ENCODE measurements at regions not wholly inside any gene's neighbourhood (a gene's known extent, or its start where the extent isn't known, plus 50 kb on each side); places are given as distances from the start of the nearest gene placed in this dataset.

- no peak for DNase-seq (ENCODE audit: low read depth)
Measured at GRCh38 chr13:105297839-105298238, 1237.6 kb downstream of the EFNB2 start.

- no peak for DNase-seq (ENCODE audit: low read depth)
Measured at GRCh38 chr13:105291987-105292386, 1243.5 kb downstream of the EFNB2 start.

- DNase-seq (ENCODE audit: low read depth): no peak
Measured at GRCh38 chr13:105290596-105290995, 1244.9 kb downstream of the EFNB2 start.

GRCh38 chr13:105285526-105285925 lies 1249.9 kb downstream of the EFNB2 start:
- DNase-seq (ENCODE audit: low read depth): no peak

GRCh38 chr13:105282406-105283285 lies 1252.8 kb downstream of the EFNB2 start:
- DNase-seq (ENCODE audit: low read depth): no peak

DNA sequence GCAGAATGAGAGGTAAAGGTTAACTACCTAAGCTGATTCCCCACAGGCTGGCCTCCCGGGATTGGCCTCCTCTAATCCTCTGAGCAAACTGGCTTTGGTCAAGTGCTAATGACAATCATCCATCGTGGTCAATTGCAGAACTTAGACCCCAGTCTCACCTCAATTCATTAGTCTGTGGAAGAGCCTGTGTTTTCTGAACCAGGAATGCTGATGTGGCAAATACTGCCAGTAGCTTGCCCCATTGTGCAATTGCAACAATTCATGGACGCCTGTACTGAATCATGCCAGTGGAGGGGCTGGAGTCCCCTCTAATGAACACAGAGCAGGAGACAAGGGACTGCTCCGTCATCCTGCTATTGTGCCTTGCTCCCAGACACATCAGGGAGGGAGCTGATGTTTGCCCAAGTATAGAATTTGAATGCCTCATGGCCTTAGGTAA lies 1256.5 kb downstream of the EFNB2 start:
- DNase-seq (ENCODE audit: low read depth): no peak

GRCh38 chr13:105276571-105276970 lies 1258.9 kb downstream of the EFNB2 start:
- DNase-seq (ENCODE audit: low read depth): no peak

- no peak for DNase-seq (ENCODE audit: low read depth)
Measured at GRCh38 chr13:105273665-105274222, 1261.7 kb downstream of the EFNB2 start.

GRCh38 chr13:105272660-105273631 lies 1262.5 kb downstream of the EFNB2 start:
- no peak for DNase-seq (ENCODE audit: low read depth)

DNA sequence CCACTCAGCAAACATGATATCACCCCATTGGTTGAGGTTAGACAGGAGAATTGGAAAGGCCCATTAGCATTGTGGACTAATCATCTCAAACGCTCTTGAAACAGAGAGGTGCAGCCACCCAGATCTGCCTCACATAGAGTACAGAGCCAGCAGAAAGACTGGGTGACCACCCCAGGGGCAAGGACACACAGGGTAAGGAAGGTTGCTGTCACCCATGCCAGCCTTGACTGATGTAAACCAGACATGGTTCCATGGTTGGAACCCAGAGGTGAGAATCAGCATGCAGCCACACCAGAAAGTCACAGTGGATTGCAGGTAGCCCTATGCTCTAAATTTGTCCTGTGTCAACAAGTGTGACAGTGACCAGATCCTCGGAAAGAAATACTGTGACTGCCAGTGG lies 1268.8 kb downstream of the EFNB2 start:
- no peak for DNase-seq (ENCODE audit: low read depth)

- no peak for DNase-seq (ENCODE audit: low read depth)
Measured at GRCh38 chr13:105262579-105262978, 1272.9 kb downstream of the EFNB2 start.

GRCh38 chr13:105259426-105259825 lies 1276.0 kb downstream of the EFNB2 start:
- no peak for DNase-seq (ENCODE audit: low read depth)

- no peak for DNase-seq (ENCODE audit: low read depth)
Measured at GRCh38 chr13:105255472-105255871, 1280.0 kb downstream of the EFNB2 start.

DNA sequence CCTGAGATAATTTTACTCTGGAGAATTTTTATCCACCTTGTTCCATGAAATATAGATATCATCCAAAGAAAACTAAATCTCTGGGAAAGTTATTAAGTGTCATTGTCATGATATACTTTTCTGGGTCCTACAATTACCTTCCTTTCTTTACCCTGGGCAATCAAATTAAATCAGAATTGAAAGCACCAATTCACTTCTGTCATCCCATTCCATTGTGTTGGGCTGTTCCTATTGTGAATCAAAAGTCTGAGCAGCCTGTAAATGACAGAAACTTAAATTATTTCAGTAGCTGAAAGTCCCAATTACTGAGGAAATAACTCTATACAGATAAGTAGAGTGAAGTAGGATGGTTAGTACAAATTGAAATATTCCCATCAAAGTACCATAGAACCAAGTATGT lies 1284.2 kb downstream of the EFNB2 start:
- DNase-seq (ENCODE audit: low read depth): no peak

DNA sequence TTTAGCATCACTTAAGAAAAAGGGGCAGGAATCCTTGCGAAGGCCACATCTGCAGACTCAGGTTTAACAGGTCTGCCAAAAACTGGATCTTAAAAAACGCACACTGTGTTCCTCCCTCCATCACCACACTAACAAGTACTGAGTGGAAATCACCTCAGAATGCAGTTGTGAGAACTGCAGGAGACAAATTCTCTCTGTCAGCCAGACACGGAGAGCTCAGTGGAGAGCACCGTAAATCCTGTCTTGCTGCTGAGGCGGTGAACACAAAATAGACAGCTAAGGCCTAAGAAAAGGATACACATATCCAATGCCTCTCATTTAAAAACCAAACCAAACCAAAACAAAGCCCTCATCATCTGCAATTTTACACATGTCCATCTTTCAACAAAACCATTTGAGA lies 1287.6 kb downstream of the EFNB2 start:
- DNase-seq (ENCODE audit: low read depth): no peak

- no peak for DNase-seq (ENCODE audit: low read depth)
Measured at GRCh38 chr13:105240371-105240770, 1295.1 kb downstream of the EFNB2 start.

DNA sequence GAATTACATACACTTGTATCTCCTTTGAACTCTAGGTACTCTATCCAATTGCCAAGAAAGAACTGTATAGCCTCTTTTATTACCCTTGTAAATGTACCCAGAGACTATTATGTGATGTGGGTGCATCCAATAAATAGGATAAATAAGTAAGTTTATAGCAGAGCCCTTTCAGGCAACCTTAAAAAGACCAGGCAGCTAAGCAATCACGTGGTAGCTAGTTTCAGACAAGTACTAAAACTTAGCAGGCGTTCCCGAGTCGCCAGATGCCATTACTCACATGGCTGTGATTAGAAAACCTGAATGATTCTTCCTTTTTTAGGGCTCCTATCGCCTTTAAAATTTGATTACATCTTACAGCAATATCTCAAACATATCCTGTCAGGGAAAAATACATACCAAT lies 1303.0 kb downstream of the EFNB2 start:
- DNase-seq (ENCODE audit: low read depth): no peak

DNA sequence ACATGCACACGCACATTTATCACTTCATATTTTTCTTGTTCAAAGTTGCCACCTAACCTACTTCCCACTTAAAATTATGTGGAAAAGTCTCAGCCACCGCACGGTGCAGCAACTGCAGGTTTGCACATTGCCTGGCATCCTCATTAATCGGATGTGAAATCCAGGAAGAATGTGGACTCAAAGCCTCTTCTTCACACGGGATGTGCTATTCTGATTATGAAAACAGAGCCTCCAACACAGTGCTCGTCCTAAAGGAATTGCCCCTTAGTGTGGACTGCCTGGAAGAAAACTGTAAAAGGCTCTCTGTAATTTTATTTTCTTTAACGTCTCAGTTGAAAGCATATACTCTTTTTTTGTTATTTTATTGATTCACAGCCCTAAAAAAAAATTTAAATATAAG lies 1303.5 kb downstream of the EFNB2 start:
- no peak for DNase-seq (ENCODE audit: low read depth)

DNA sequence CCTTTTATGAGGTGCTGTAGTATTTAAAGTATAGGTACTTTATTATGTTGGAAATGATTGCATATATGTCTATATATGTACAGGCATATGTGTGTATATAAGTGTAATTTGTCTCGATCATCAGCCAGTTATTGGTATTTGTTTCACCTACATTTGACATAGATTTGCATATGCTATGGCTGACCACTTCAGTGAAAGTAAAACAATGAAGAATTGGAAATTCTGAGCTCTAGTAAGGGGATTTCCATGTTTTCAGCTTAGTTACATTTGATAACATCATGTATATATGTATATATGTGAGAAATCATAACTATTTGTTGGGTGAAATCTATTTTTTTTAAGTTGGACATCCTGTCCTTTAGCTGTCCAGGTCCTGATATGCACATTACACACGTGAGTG lies 1303.9 kb downstream of the EFNB2 start:
- no peak for DNase-seq (ENCODE audit: low read depth)

GRCh38 chr13:105220881-105221280 lies 1314.6 kb downstream of the EFNB2 start:
- no peak for DNase-seq (ENCODE audit: low read depth)

GRCh38 chr13:105220063-105220462 lies 1315.4 kb downstream of the EFNB2 start:
- no peak for DNase-seq (ENCODE audit: low read depth)

DNA sequence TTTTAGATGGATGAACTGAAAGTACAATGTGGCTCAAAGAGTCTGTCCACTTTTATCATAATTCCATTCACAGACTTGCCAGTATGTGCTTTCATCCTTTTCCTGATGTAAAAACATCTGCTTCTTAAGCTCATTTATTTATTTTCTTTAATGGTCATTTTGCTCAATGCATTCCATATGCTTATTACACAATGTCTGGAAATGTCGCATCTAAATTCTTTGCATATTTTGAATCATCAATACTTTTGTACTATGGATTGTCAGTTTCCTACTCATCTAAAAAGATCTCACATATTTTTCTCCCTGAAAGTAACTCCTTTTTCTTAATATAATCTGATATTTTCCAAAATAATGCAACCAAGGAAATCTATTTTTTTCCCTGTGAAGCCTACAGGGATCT lies 1315.8 kb downstream of the EFNB2 start:
- DNase-seq (ENCODE audit: low read depth): no peak

- DNase-seq (ENCODE audit: low read depth): no peak
Measured at GRCh38 chr13:105213512-105213911, 1322.0 kb downstream of the EFNB2 start.

Data from activated T-helper 1 cell treated with Interleukin-2 at 50 U/mL for 16 hours (primary cell).